A549 (cell line): ENCODE measurements at regions not wholly inside any gene's neighbourhood (a gene's known extent, or its start where the extent isn't known, plus 50 kb on each side); places are given as distances from the start of the nearest gene placed in this dataset.

ENCODE experiments used
- ATAC-seq, 2 experiments: fragments of 200-7000 bp in 1 of 2; fragments of >200 bp in 1 of 2; cut with Nextera tagmentation in 1 of 2; cut with Tn5 transposase in 1 of 2; 3 replicates each; pipeline versions ENCODE4 v1.8.0 to v1.9.1; 2018 to 2020; ENCODE audit warnings: mild to moderate bottlenecking in 1 of 2, moderate library complexity in 1 of 2
- CTCF ChIA-PET: fragments of 300-600 bp; sonication (Branson Sonifier 250); formaldehyde crosslinking; extraction: SDS; loops from one replicate; lab custom pipeline; 2021; ENCODE audit warnings: antibody characterized with exemption, inconsistent platforms; lab: Yijun Ruan, JAX
- POLR2A ChIA-PET: fragments of 350-600 bp; formaldehyde crosslinking; extraction: SDS; loops from one replicate; lab custom pipeline; 2021; ENCODE audit warnings: antibody characterized with exemption, inconsistent platforms; lab: Yijun Ruan, JAX
- DNase-seq, 2 experiments: peaks; one replicate each; pipeline versions ENCODE4 v3.0.0 to v3.0.0-alpha.2; 2011 to 2016; ENCODE audit warnings: low read depth in 1 of 2, low spot score in 1 of 2
- FAIRE-seq: peaks from 2 replicates; lab custom pipeline; 2011; peaks lifted over from hg19 to GRCh38; lab: Jason Lieb, UNC
- H3K27ac ChIP-seq, 2 experiments: fragments of >200 bp; sonication (Bioruptor Twin); formaldehyde crosslinking; 3 replicates each; pipeline ENCODE4 v1.5.1; 2016 to 2017
- H3K4me1 ChIP-seq: fragments of >200 bp; sonication (Bioruptor Twin); formaldehyde crosslinking; 3 replicates; pipeline ENCODE4 v1.6.1; 2016
- H3K4me2 ChIP-seq: fragments of >200 bp; sonication (Bioruptor Twin); formaldehyde crosslinking; 3 replicates; pipeline ENCODE4 v1.6.1; 2016
- H3K4me3 ChIP-seq: fragments of >200 bp; sonication (Bioruptor Twin); formaldehyde crosslinking; 3 replicates; pipeline ENCODE4 v1.5.1; 2016
- H3K9me3 ChIP-seq: fragments of >200 bp; sonication (Bioruptor Twin); formaldehyde crosslinking; 3 replicates; pipeline ENCODE4 v1.6.1; 2016
- BHLHE40 ChIP-seq: IDR thresholded peaks from 2 replicates; pipeline ENCODE4 v1.6.1; 2012; ENCODE audit warnings: low read depth, low read length, inconsistent platforms
- CBX8 ChIP-seq: fragments of 200-600 bp; sonication (generic); IDR thresholded peaks from 2 replicates; pipeline ENCODE4 v1.6.1; 2016
- CEBPB ChIP-seq, 2 experiments: fragments of >200 bp in 1 of 2; sonication (Bioruptor Twin) in 1 of 2; formaldehyde crosslinking in 1 of 2; IDR thresholded peaks; 2 replicates each; pipeline ENCODE4 v1.6.1; 2012 to 2016
- CHD2 ChIP-seq: fragments of 150-350 bp; IDR thresholded peaks from 2 replicates; pipeline ENCODE4 v1.6.1; 2014; ENCODE audit warnings: low read length; ENCODE audit not compliant: partially characterized antibody
- E2F6 ChIP-seq: IDR thresholded peaks from 2 replicates; pipeline ENCODE4 v1.6.1; 2012; ENCODE audit warnings: low read depth, borderline replicate concordance
- FOSL2 ChIP-seq, 2 experiments: fragments of 450-650 bp in 1 of 2; fragments of >200 bp in 1 of 2; sonication (Bioruptor Twin) in 1 of 2; formaldehyde crosslinking; IDR thresholded peaks; 2 replicates each; pipeline versions ENCODE4 v1.5.0 to v1.6.1; 2016 to 2020; ENCODE audit warnings: mild to moderate bottlenecking in 1 of 2, moderate library complexity in 1 of 2
- HES2 ChIP-seq: fragments of >200 bp; sonication (Bioruptor Twin); formaldehyde crosslinking; IDR thresholded peaks from 2 replicates; pipeline ENCODE4 v1.6.1; 2016
- HEYL ChIP-seq: fragments of 250-450 bp; sonication (Bioruptor Pico); IDR thresholded peaks from 2 replicates; pipeline ENCODE4 v1.8.0; 2021; ENCODE audit warnings: mild to moderate bottlenecking, moderate library complexity
- HOXA7 ChIP-seq: fragments of 250-450 bp; sonication (Bioruptor Pico); IDR thresholded peaks from 2 replicates; pipeline ENCODE4 v1.5.0; 2020; ENCODE audit warnings: mild to moderate bottlenecking, moderate library complexity
- HOXB13 ChIP-seq: fragments of 250-450 bp; sonication (Bioruptor Pico); IDR thresholded peaks from 2 replicates; pipeline ENCODE4 v1.5.0; 2020; ENCODE audit warnings: low read depth, mild to moderate bottlenecking, moderate library complexity
- NFE2L2 ChIP-seq: fragments of 150-350 bp; conservative IDR thresholded peaks from 2 replicates; pipeline ENCODE4 v1.6.1; 2014; ENCODE audit warnings: low read length
- PBX3 ChIP-seq: IDR thresholded peaks from 2 replicates; pipeline ENCODE4 v1.6.1; 2012
- RCOR1 ChIP-seq: fragments of 150-350 bp; IDR thresholded peaks from 2 replicates; pipeline ENCODE4 v1.6.1; 2014; ENCODE audit warnings: antibody characterized with exemption, low read length, low read depth
- REST ChIP-seq: fragments of 200-600 bp; sonication (generic); IDR thresholded peaks from 2 replicates; pipeline ENCODE4 v1.6.1; 2016; ENCODE audit warnings: antibody characterized with exemption, mild to moderate bottlenecking, moderate library complexity
- RFX5 ChIP-seq: fragments of 450-650 bp; IDR thresholded peaks from 2 replicates; pipeline ENCODE4 v1.7.1; 2014; ENCODE audit warnings: antibody characterized with exemption, mild to moderate bottlenecking, moderate library complexity
- SREBF2 ChIP-seq: fragments of 450-650 bp; IDR thresholded peaks from 2 replicates; pipeline ENCODE4 v1.6.1; 2014; ENCODE audit warnings: mild to moderate bottlenecking, moderate library complexity
- WGBS: methylation state at CpG from one replicate; pipeline ENCODE4 v1.1.6; 2017; ENCODE audit errors: missing lambda C conversion rate; 5-methylcytosine and 5-hydroxymethylcytosine counted together

- 10% methylated on average over 1 of the region's 1 CpG for WGBS
- Histone ChIP-seq H3K27ac (no peak overlapping the region), H3K9me3 (no peaks in the 10 kb centered on the region), H3K4me3 (no peak overlapping the region), H3K4me1 (no peaks in the 10 kb centered on the region), H3K4me2 (no peak overlapping the region)
- FAIRE-seq: no peak
- DNase-seq: no peak
- POLR2A ChIA-PET: no interaction called here
- CTCF ChIA-PET: no interaction called here
- ATAC-seq: no peak
- TF ChIP-seq SREBF2: no peak
- no peak for TF ChIP-seq E2F6
- TF ChIP-seq PBX3: no peak
- no peak for TF ChIP-seq CBX8
- no peak for TF ChIP-seq CEBPB (IDR thresholded peaks at IDR 0.05)
- no peak for TF ChIP-seq HOXA7 (CRISPR knock-in tag)
- TF ChIP-seq BHLHE40: no peak
- no peak for TF ChIP-seq HOXB13 (CRISPR knock-in tag)
- no peak for TF ChIP-seq RCOR1
- no peak for TF ChIP-seq NFE2L2
These were observed 163.0 kb upstream of the AGA start for GRCh38 chr4:177605252-177605651.

GRCh38 chr4:177607111-177607573 is 164.9 kb upstream of the AGA start:
- H3K4me2 ChIP-seq: no peak overlapping the region
- TF ChIP-seq CHD2 (no peak), HEYL (CRISPR knock-in tag) (no peak)
- TF ChIP-seq, all 56 proteins: peak for 0
- Histone ChIP-seq H3K4me1 (no peaks in the 10 kb centered on the region), H3K9me3 (no peaks in the 10 kb centered on the region), H3K27ac (no peak overlapping the region), H3K4me3 (no peak overlapping the region)
- POLR2A ChIA-PET: no interaction called here
- 67% methylated on average over 8 of the region's 28 CpGs for WGBS
- CTCF ChIA-PET: no interaction called here
- DNase-seq (no peak), FAIRE-seq (no peak), ATAC-seq (no peak)

- 60% methylated on average over 5 of the region's 5 CpGs for WGBS
- ChIA-PET POLR2A (no interaction called here), CTCF (interaction anchor here (0.7 kb wide), 1 partner anchor 1081 kb away, joined by 3 read pairs; no protein-coding TSS in a partner anchor)
- FAIRE-seq (no peak), DNase-seq (no peak), ATAC-seq (no peak)
- Histone ChIP-seq H3K27ac (no peak overlapping the region), H3K9me3 (no peaks in the 10 kb centered on the region), H3K4me3 (no peak overlapping the region), H3K4me2 (no peak overlapping the region), H3K4me1 (no peaks in the 10 kb centered on the region)
- TF ChIP-seq REST (no peak), HES2 (no peak), FOSL2 (IDR thresholded peaks at IDR 0.05) (no peak), FOSL2 (CRISPR knock-in tag; IDR thresholded peaks at IDR 0.05) (no peak), RFX5 (no peak)
These were observed 169.9 kb upstream of the AGA start for GRCh38 chr4:177611974-177612664.
